Duodenal mucosa (tissue), 2 donors: ENCODE measurements at regions not wholly inside any gene's neighbourhood (a gene's known extent, or its start where the extent isn't known, plus 50 kb on each side); places are given as distances from the start of the nearest gene placed in this dataset.

Source experiments
- H3K27ac ChIP-seq: one replicate; pipeline ENCODE4 v1.7.0; 2013; ENCODE audit warnings: low read depth, low read length
- H3K27me3 ChIP-seq, 2 donors: one replicate each; pipeline ENCODE4 v1.7.0; 2013; ENCODE audit warnings: low read length in 2 of 2, control low read depth in 1 of 2; ENCODE audit not compliant: insufficient read depth in 2 of 2, control insufficient read depth in 1 of 2
- H3K36me3 ChIP-seq, 2 donors: one replicate each; pipeline ENCODE4 v1.7.0; 2013; ENCODE audit warnings: low read length in 2 of 2, control low read depth in 1 of 2; ENCODE audit not compliant: insufficient read depth in 2 of 2, control insufficient read depth in 1 of 2
- H3K4me1 ChIP-seq, 2 donors: one replicate each; pipeline ENCODE4 v1.7.0; 2013; ENCODE audit warnings: low read length in 2 of 2, control low read depth in 1 of 2; ENCODE audit not compliant: insufficient read depth in 2 of 2, control insufficient read depth in 1 of 2
- H3K4me3 ChIP-seq, 2 donors: one replicate each; pipeline ENCODE4 v1.7.0; 2013; ENCODE audit warnings: low read length in 2 of 2, low read depth in 1 of 2
- H3K9ac ChIP-seq, 2 donors: one replicate each; pipeline ENCODE4 v1.7.0; 2013; ENCODE audit warnings: low read length in 2 of 2, low read depth in 1 of 2
- H3K9me3 ChIP-seq, 2 donors: one replicate each; pipeline ENCODE4 v1.7.0; 2013; ENCODE audit warnings: low read length in 2 of 2, control low read depth in 1 of 2; ENCODE audit not compliant: control insufficient read depth in 1 of 2

- no peak overlapping the region for H3K4me3 ChIP-seq
- H3K27ac ChIP-seq, result no peak overlapping the region
- H3K36me3 ChIP-seq, result no peaks in the 10 kb centered on the region
- no peaks in the 10 kb centered on the region for H3K27me3 ChIP-seq
- H3K4me1 ChIP-seq, result no peaks in the 10 kb centered on the region
- H3K9ac ChIP-seq, result no peak overlapping the region
- peaks cover 3 to 9% of the 10 kb centered on the region in 2 donors for H3K9me3 ChIP-seq
Measured at GRCh38 chr14:25908277-25909044, 689.4 kb downstream of the NOVA1 start.

- Histone ChIP-seq H3K27ac (no peak overlapping the region), H3K36me3 (no peaks in the 10 kb centered on the region), H3K4me3 (no peak overlapping the region), H3K27me3 (no peaks in the 10 kb centered on the region), H3K9ac (no peak overlapping the region), H3K4me1 (no peaks in the 10 kb centered on the region), H3K9me3 (peaks cover 0 to 3% of the 10 kb centered on the region in 2 donors)
Measured at GRCh38 chr14:25904446-25904845, 693.4 kb downstream of the NOVA1 start.

DNA sequence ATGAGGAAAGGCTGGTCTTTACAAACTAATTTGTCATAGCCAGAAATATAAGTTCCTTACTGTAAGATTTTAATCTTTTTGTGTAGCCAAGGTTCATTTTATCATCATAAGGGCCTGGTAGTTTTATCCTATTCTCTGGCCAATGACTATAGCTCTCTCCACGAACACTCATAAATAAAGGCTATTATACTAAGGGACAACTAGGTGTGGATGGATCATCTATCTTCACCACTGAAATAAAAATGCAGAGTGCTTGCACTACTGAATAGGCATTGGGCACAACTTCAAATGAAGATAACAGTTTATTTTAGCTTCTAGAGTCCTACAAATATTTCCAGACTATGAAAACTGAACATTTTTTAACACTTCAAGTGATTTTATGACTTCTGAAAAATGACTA is 698.6 kb downstream of the NOVA1 start:
- Histone ChIP-seq H3K4me1 (no peaks in the 10 kb centered on the region), H3K9ac (no peak overlapping the region), H3K4me3 (no peak overlapping the region), H3K27me3 (no peaks in the 10 kb centered on the region), H3K27ac (no peak overlapping the region), H3K9me3 (peaks cover 0 to 3% of the 10 kb centered on the region in 2 donors), H3K36me3 (no peaks in the 10 kb centered on the region)

DNA sequence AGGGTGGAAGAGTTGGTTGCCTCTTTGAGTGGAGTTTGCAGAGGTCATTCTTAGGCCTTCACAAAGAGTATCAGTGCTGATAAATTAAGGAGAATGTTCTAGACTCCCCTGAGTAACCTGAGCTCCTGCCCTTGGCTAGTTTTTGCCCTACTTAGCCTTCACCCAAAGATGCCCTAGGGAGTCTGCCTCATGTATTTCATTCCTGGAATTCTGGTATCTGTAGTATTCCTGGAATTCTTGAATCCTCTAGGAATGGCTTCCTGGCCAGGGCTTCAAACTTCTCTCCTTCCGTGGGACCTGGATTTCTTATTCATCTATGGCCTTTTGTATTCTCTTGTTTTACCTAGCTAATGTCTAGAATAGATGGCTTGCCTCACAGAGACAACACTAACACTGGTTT is 701.1 kb downstream of the NOVA1 start:
- Histone ChIP-seq H3K4me3 (no peak overlapping the region), H3K36me3 (no peaks in the 10 kb centered on the region), H3K9me3 (peaks cover 0 to 3% of the 10 kb centered on the region in 2 donors), H3K4me1 (no peaks in the 10 kb centered on the region), H3K9ac (no peak overlapping the region), H3K27me3 (no peaks in the 10 kb centered on the region), H3K27ac (no peak overlapping the region)

DNA sequence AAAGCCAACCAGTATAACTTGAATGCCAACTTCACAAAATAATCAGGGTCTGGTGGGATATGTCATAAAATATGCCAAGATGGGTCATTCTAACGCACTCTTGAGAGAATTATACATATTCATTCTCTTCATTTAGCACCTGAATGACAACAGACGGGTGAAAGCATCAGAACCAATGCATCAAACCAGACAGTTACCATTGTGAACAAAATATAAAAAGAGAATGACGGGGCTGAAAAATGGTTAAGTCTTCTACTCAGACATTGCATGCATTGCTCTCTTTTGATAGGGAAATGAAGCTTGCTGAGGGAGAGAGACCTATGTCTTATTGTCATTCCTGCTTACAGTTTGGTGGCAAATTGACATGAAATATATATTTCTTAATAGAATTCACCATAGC is 702.1 kb downstream of the NOVA1 start:
- no peaks in the 10 kb centered on the region for H3K4me1 ChIP-seq
- peaks cover 0 to 3% of the 10 kb centered on the region in 2 donors for H3K9me3 ChIP-seq
- H3K9ac ChIP-seq, result no peak overlapping the region

GRCh38 chr14:25887251-25887878 is 710.5 kb downstream of the NOVA1 start:
- no peaks in the 10 kb centered on the region for H3K4me1 ChIP-seq
- no peaks in the 10 kb centered on the region for H3K27me3 ChIP-seq
- no peak overlapping the region for H3K27ac ChIP-seq
- no peaks in the 10 kb centered on the region for H3K36me3 ChIP-seq
- no peak overlapping the region for H3K4me3 ChIP-seq
- H3K9ac ChIP-seq, result no peak overlapping the region
- H3K9me3 ChIP-seq, result peaks cover 3 to 14% of the 10 kb centered on the region in 2 donors

More for the DNA sequence above, 702.1 kb downstream of the NOVA1 start:
- no peaks in the 10 kb centered on the region for H3K36me3 ChIP-seq
- H3K27me3 ChIP-seq, result no peaks in the 10 kb centered on the region
- no peak overlapping the region for H3K27ac ChIP-seq
- no peak overlapping the region for H3K4me3 ChIP-seq

GRCh38 chr14:25884657-25885056 is 713.2 kb downstream of the NOVA1 start:
- Histone ChIP-seq H3K27me3 (no peaks in the 10 kb centered on the region), H3K4me1 (no peaks in the 10 kb centered on the region), H3K9me3 (peaks cover 3 to 9% of the 10 kb centered on the region in 2 donors), H3K9ac (no peak overlapping the region), H3K36me3 (no peaks in the 10 kb centered on the region), H3K4me3 (no peak overlapping the region), H3K27ac (no peak overlapping the region)

DNA sequence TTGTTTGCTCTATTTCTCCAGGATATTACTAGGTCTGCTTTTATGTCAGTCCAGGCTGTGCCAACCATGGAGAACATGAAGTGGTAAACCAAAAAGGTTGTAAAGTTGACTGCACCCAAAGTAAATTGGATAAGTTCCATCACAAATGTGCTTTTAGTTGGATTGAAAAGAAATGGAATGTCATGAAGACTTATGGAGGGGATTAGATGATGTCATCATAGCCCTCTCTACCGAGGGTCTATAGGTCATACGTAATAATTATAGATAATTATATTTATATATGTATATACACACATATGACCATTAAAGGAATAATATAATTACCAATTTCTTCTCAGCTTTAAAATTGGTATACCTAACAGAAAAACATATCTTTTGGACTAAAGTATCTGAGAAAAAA is 714.9 kb downstream of the NOVA1 start:
- Histone ChIP-seq H3K4me1 (no peaks in the 10 kb centered on the region), H3K27ac (no peak overlapping the region), H3K27me3 (no peaks in the 10 kb centered on the region), H3K9me3 (peaks cover 3 to 9% of the 10 kb centered on the region in 2 donors), H3K9ac (no peak overlapping the region), H3K4me3 (no peak overlapping the region), H3K36me3 (no peaks in the 10 kb centered on the region)

DNA sequence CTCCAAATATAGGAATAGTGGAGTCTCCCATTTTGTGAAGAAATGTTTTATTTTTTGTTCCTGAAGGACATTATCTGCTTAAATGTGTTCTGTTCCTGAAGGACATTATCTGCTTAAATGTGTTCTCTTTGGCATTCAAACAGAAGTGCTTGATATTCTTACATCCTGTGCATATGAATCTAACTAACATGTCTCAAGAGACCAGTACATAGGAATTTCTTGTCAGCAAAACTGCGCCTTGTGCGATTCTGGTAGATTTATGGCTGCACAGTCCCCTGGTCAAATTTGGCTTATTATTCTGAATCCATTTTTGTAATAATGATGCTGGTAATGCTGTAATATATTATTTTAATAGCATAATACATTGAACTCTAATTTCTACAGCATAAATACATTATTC is 722.4 kb downstream of the NOVA1 start:
- Histone ChIP-seq H3K4me3 (no peak overlapping the region), H3K36me3 (no peaks in the 10 kb centered on the region), H3K9me3 (peaks cover 0 to 8% of the 10 kb centered on the region in 2 donors), H3K4me1 (no peaks in the 10 kb centered on the region), H3K27me3 (no peaks in the 10 kb centered on the region), H3K9ac (no peak overlapping the region), H3K27ac (no peak overlapping the region)

- H3K4me3 ChIP-seq, result no peak overlapping the region
- no peak overlapping the region for H3K27ac ChIP-seq
- H3K9me3 ChIP-seq, result peaks cover 0 to 4% of the 10 kb centered on the region in 2 donors
- no peaks in the 10 kb centered on the region for H3K4me1 ChIP-seq
- H3K27me3 ChIP-seq, result no peaks in the 10 kb centered on the region
- no peaks in the 10 kb centered on the region for H3K36me3 ChIP-seq
- no peak overlapping the region for H3K9ac ChIP-seq
Measured at GRCh38 chr14:25869854-25870253, 728.0 kb downstream of the NOVA1 start.
